ENCODE measurements at regions not wholly inside any gene's neighbourhood (a gene's known extent, or its start where the extent isn't known, plus 50 kb on each side); places are given as distances from the start of the nearest gene placed in this dataset.

DNA sequence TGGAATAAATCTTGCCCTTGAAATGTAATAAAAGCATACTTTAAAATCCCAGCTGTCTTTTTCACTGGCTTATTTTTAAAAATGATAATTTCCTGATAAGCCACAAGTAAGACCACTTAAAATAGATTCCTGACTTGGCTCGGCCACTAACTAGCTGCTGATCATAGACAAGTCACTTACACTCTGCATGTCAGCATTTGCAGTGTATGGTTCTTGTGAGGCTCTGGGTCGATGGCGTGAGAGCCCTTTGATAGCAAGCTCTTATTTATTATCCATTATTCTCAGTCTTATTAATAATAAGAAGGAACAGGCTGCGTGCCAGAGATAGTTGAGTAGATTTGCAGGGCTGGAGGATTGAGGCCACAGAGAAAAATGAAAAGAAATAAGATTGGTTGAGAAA is 110.7 kb upstream of the IL12B start:
- Histone ChIP-seq H4K20me1 (ENCODE audit: insufficient read depth, low read length) (no peaks in the 10 kb centered on the region), H3K4me2 (ENCODE audit: insufficient read depth, low read length) (no peak overlapping the region), H3K36me3 (ENCODE audit: insufficient read depth, low read length) (no peaks in the 10 kb centered on the region), H3K27me3 (ENCODE audit: insufficient read depth, low read length) (peaks cover 7% of the 10 kb centered on the region), H2AFZ (ENCODE audit: low read length) (no peak overlapping the region), H3K9me3 (ENCODE audit: low read depth, low read length) (no peaks in the 10 kb centered on the region), H3K27ac (ENCODE audit: low read depth, low read length) (no peak overlapping the region), H3K4me1 (ENCODE audit: insufficient read depth, low read length) (no peaks in the 10 kb centered on the region), H3K4me3 (ENCODE audit: insufficient read depth, low read length) (no peak overlapping the region), H3K79me2 (ENCODE audit: insufficient read depth, low read length) (no peaks in the 10 kb centered on the region)
- no peak for DNase-seq (ENCODE audit: insufficient read length, low spot score, missing footprints)
- TF ChIP-seq, protein P1, sequence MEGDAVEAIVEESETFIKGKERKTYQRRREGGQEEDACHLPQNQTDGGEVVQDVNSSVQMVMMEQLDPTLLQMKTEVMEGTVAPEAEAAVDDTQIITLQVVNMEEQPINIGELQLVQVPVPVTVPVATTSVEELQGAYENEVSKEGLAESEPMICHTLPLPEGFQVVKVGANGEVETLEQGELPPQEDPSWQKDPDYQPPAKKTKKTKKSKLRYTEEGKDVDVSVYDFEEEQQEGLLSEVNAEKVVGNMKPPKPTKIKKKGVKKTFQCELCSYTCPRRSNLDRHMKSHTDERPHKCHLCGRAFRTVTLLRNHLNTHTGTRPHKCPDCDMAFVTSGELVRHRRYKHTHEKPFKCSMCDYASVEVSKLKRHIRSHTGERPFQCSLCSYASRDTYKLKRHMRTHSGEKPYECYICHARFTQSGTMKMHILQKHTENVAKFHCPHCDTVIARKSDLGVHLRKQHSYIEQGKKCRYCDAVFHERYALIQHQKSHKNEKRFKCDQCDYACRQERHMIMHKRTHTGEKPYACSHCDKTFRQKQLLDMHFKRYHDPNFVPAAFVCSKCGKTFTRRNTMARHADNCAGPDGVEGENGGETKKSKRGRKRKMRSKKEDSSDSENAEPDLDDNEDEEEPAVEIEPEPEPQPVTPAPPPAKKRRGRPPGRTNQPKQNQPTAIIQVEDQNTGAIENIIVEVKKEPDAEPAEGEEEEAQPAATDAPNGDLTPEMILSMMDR (IDR thresholded peaks at IDR 0.05; ENCODE audit: extremely low read depth, low read depth, low read length) = no peak

DNA sequence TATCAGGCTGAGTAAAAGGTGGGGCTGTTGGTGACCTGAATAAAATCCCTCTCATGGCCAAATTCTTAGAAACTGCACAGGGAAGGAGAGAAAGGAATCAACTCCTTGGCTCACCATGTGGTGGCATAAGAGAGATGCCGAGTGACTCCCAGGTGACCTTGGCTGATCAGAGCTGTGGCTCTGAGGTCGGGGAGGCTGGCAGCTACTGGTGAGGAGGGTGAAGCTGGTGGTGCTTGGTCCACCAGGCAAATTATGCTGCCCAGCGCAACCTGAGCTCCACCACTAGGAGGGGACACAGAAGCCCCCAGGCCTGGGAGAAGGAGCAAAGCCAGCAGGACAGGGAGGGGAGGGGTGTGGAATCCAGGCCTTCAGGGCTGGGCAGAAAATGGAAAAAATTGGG is 111.2 kb upstream of the IL12B start:
- DNase-seq (ENCODE audit: insufficient read length, low spot score, missing footprints) = no peak
- Histone ChIP-seq H3K4me3 (ENCODE audit: insufficient read depth, low read length) (no peak overlapping the region), H3K36me3 (ENCODE audit: insufficient read depth, low read length) (no peaks in the 10 kb centered on the region), H4K20me1 (ENCODE audit: insufficient read depth, low read length) (no peaks in the 10 kb centered on the region), H2AFZ (ENCODE audit: low read length) (no peak overlapping the region), H3K27me3 (ENCODE audit: insufficient read depth, low read length) (peaks cover 7% of the 10 kb centered on the region), H3K4me1 (ENCODE audit: insufficient read depth, low read length) (no peaks in the 10 kb centered on the region), H3K9me3 (ENCODE audit: low read depth, low read length) (no peaks in the 10 kb centered on the region), H3K79me2 (ENCODE audit: insufficient read depth, low read length) (no peaks in the 10 kb centered on the region), H3K4me2 (ENCODE audit: insufficient read depth, low read length) (no peak overlapping the region), H3K27ac (ENCODE audit: low read depth, low read length) (no peak overlapping the region)
- TF ChIP-seq, protein P1 (IDR thresholded peaks at IDR 0.05; ENCODE audit: extremely low read depth, low read depth, low read length) = peak; percentile 21

DNA sequence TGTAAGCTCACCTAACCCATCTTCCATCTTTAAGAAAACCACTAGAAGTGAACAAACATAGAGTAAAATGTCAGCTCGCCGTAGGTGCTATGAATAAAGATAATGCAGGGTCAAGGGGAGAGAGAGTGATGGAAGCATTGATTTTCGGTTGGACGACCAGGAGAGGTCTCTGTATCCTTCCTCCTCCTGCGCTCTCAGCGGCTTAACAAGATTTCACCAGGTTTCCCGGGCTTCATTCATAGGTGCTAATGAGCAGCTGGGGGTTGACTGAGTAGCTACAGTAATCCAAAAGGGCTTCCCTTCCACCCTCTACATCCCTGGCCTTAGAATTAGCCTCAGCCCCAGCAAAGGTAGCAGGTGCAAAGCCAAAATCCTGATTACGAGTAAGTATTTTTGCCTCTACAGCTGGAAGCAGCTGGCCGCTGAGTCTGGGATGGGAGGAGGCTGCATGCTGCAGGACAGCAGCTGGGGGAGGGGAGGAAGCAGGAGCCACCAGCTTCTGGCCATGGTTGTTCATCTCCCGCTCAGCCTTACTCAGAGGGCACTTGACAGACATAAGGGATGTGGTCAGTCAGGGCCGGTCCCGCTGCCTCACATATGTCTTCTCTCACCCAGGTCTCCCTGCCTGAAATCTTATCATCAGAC is 112.0 kb upstream of the IL12B start:
- H3K9me3 ChIP-seq (ENCODE audit: low read depth, low read length) = no peaks in the 10 kb centered on the region
- H3K36me3 ChIP-seq (ENCODE audit: insufficient read depth, low read length) = no peaks in the 10 kb centered on the region
- H2AFZ ChIP-seq (ENCODE audit: low read length) = no peak overlapping the region
- H3K27me3 ChIP-seq (ENCODE audit: insufficient read depth, low read length) = peaks cover 7% of the 10 kb centered on the region
- no peak overlapping the region for H3K4me3 ChIP-seq (ENCODE audit: insufficient read depth, low read length)
- no peaks in the 10 kb centered on the region for H4K20me1 ChIP-seq (ENCODE audit: insufficient read depth, low read length)
- H3K4me2 ChIP-seq (ENCODE audit: insufficient read depth, low read length) = no peak overlapping the region
- no peaks in the 10 kb centered on the region for H3K79me2 ChIP-seq (ENCODE audit: insufficient read depth, low read length)
- H3K4me1 ChIP-seq (ENCODE audit: insufficient read depth, low read length) = no peaks in the 10 kb centered on the region
- DNase-seq (ENCODE audit: insufficient read length, low spot score, missing footprints) = no peak
- TF ChIP-seq, protein P1 (IDR thresholded peaks at IDR 0.05; ENCODE audit: extremely low read depth, low read depth, low read length) = no peak
- H3K27ac ChIP-seq (ENCODE audit: low read depth, low read length) = no peak overlapping the region

- Histone ChIP-seq H3K27me3 (ENCODE audit: insufficient read depth, low read length) (peaks cover 5% of the 10 kb centered on the region), H3K79me2 (ENCODE audit: insufficient read depth, low read length) (no peaks in the 10 kb centered on the region), H4K20me1 (ENCODE audit: insufficient read depth, low read length) (no peaks in the 10 kb centered on the region), H2AFZ (ENCODE audit: low read length) (no peak overlapping the region), H3K9me3 (ENCODE audit: low read depth, low read length) (no peaks in the 10 kb centered on the region), H3K36me3 (ENCODE audit: insufficient read depth, low read length) (no peaks in the 10 kb centered on the region), H3K4me3 (ENCODE audit: insufficient read depth, low read length) (no peak overlapping the region), H3K4me2 (ENCODE audit: insufficient read depth, low read length) (no peak overlapping the region), H3K4me1 (ENCODE audit: insufficient read depth, low read length) (no peaks in the 10 kb centered on the region), H3K27ac (ENCODE audit: low read depth, low read length) (no peak overlapping the region)
- TF ChIP-seq, protein P1 (IDR thresholded peaks at IDR 0.05; ENCODE audit: extremely low read depth, low read depth, low read length) = peak; percentile 61
- peak; percentile 89 for DNase-seq (ENCODE audit: insufficient read length, low spot score, missing footprints)
Observed at GRCh38 chr5:159444441-159445082, 114.3 kb upstream of the IL12B start.

Measured in osteoblast (primary cell).